PC-3 (cell line): ENCODE measurements at regions not wholly inside any gene's neighbourhood (a gene's known extent, or its start where the extent isn't known, plus 50 kb on each side); places are given as distances from the start of the nearest gene placed in this dataset.

Experiments used
- ATAC-seq: fragments of 200-7000 bp; cut with Tn5 transposase; 2 replicates; pipeline ENCODE4 v1.9.1; 2020; ENCODE audit warnings: mild to moderate bottlenecking, moderate library complexity
- BruUV-seq: library from RNA; stranded (reverse); fragments of 400-500 nt; replicated peaks from 2 replicates; lab custom pipeline; 2021; lab: Mats Ljungman, UMichigan
- CTCF ChIA-PET: fragments of 300-600 bp; sonication (Branson Sonifier 250); formaldehyde crosslinking; loops from one replicate; lab custom pipeline; 2022; ENCODE audit warnings: antibody characterized with exemption; lab: Charles Lee
- POLR2A ChIA-PET: fragments of 300-600 bp; sonication (Branson Sonifier 250); formaldehyde crosslinking; loops from one replicate; lab custom pipeline; 2022; ENCODE audit warnings: antibody characterized with exemption; ENCODE audit not compliant: unreplicated experiment; lab: Charles Lee
- DNase-seq: peaks from one replicate; pipeline ENCODE4 v3.0.0-alpha.2; 2015
- H2AFZ ChIP-seq: fragments of 300-600 bp; sonication (generic); 2 replicates; pipeline ENCODE4 v1.6.0; 2016; ENCODE audit warnings: antibody characterized with exemption, low read length
- H3F3A ChIP-seq: fragments of 300-600 bp; sonication (generic); one replicate; pipeline ENCODE4 v1.6.0; 2017; ENCODE audit warnings: antibody characterized with exemption, low read length, control low read depth, mild to moderate bottlenecking; ENCODE audit not compliant: unreplicated experiment
- H3K27ac ChIP-seq: fragments of 300-600 bp; sonication (generic); 2 replicates; pipeline ENCODE4 v1.5.1; 2016; ENCODE audit warnings: mild to moderate bottlenecking, low read length
- H3K27me3 ChIP-seq: fragments of 300-600 bp; sonication (generic); 2 replicates; pipeline ENCODE4 v1.6.1; 2016; ENCODE audit warnings: low read length, mixed read lengths
- H3K36me3 ChIP-seq: fragments of 300-600 bp; sonication (generic); 2 replicates; pipeline ENCODE4 v1.6.1; 2016; ENCODE audit warnings: low read depth, mixed run types, low read length, mixed read lengths
- H3K4me1 ChIP-seq: fragments of 300-600 bp; sonication (generic); 2 replicates; pipeline ENCODE4 v1.5.1; 2016; ENCODE audit warnings: low read length; ENCODE audit not compliant: insufficient read depth
- H3K4me2 ChIP-seq: fragments of 300-600 bp; sonication (generic); 2 replicates; pipeline ENCODE4 v1.6.0; 2016; ENCODE audit warnings: low read length
- H3K4me3 ChIP-seq: fragments of 300-600 bp; sonication (generic); 2 replicates; pipeline ENCODE4 v1.5.1; 2016; ENCODE audit warnings: mild to moderate bottlenecking, low read length, mixed read lengths
- H3K79me2 ChIP-seq: fragments of 300-600 bp; sonication (generic); 2 replicates; pipeline ENCODE4 v1.6.1; 2017; ENCODE audit warnings: low read length, mixed read lengths
- H3K9ac ChIP-seq: fragments of 300-600 bp; sonication (generic); 2 replicates; pipeline ENCODE4 v1.6.0; 2016; ENCODE audit warnings: mild to moderate bottlenecking, low read length
- H3K9me2 ChIP-seq: fragments of 300-600 bp; sonication (generic); replicated peaks from 2 replicates; pipeline ENCODE4 v1.6.1; 2016; ENCODE audit warnings: mixed run types, low read length, mixed read lengths
- H3K9me3 ChIP-seq: fragments of 300-600 bp; sonication (generic); 2 replicates; pipeline ENCODE4 v1.6.1; 2016; ENCODE audit warnings: low read length, mixed read lengths
- H4K20me1 ChIP-seq: fragments of 300-600 bp; sonication (generic); 2 replicates; pipeline ENCODE4 v1.6.1; 2016; ENCODE audit warnings: low read length, mixed read lengths
- CTCF ChIP-seq: fragments of 300-600 bp; sonication (generic); conservative IDR thresholded peaks from 2 replicates; pipeline ENCODE4 v1.5.1; 2017; ENCODE audit warnings: antibody characterized with exemption, low read depth, mild to moderate bottlenecking, low read length
- EZH2 ChIP-seq: fragments of 300-600 bp; sonication (generic); IDR thresholded peaks from one replicate; pipeline ENCODE4 v1.6.1; 2017; ENCODE audit warnings: antibody characterized with exemption, mild to moderate bottlenecking, low read length; ENCODE audit not compliant: unreplicated experiment
- EZH2phosphoT487 ChIP-seq: fragments of 300-600 bp; sonication (generic); IDR thresholded peaks from 2 replicates; pipeline ENCODE4 v1.6.1; 2018; ENCODE audit warnings: mild to moderate bottlenecking, antibody characterized with exemption, low read length, borderline replicate concordance
- intact Hi-C: fragments of 100-400 bp; cut with micrococcal nuclease; formaldehyde crosslinking; loops from 2 replicates; pipeline ENCODE4 v1.9.0; 2023

DNA sequence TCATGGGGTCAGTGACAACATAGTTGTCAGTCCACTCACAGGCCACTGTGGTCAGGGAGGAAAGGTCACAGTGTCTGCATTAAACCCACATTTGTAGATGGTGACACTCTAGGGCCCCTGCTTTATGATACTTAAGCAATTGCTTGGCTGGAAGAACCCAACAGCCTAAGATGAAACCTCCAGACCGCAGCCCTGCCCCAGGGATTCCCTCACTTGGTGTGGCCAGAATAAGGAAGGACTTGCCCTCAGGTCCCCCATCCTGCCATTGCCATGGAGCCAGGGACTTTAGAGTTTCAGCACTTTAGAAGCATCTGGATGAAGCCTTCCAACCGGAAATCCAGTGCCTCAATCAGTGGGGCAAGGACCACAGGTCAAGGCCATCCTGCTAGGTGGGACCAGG is 63.9 kb upstream of the LAPTM4A start:
- BruUV-seq, result no TSS peak
- H3K4me1 ChIP-seq, result peaks cover 10% of the 10 kb centered on the region
- no peaks in the 10 kb centered on the region for H4K20me1 ChIP-seq
- ChIA-PET CTCF (no interaction called here), POLR2A (interaction anchor here (0.6 kb wide), 1 partner anchor 419 kb away, joined by 6 read pairs; no protein-coding TSS in a partner anchor)
- TF ChIP-seq EZH2phosphoT487, result no peak
- no peak for TF ChIP-seq CTCF
- TF ChIP-seq EZH2, result no peak
- H3K4me3 ChIP-seq, result no peak overlapping the region
- H3K27ac ChIP-seq, result no peak overlapping the region
- ATAC-seq, result no peak
- no peak overlapping the region for H3K9ac ChIP-seq
- no peaks in the 10 kb centered on the region for H3K79me2 ChIP-seq
- no peaks in the 10 kb centered on the region for H3K27me3 ChIP-seq
- intact Hi-C loops, result no loop called here
- H3K36me3 ChIP-seq, result no peaks in the 10 kb centered on the region
- no peak overlapping the region for H3K4me2 ChIP-seq
- DNase-seq, result no peak
- no peak overlapping the region for H2AFZ ChIP-seq
- no peaks in the 10 kb centered on the region for H3K9me3 ChIP-seq
- no peaks in the 10 kb centered on the region for H3F3A ChIP-seq
- no peaks in the 10 kb centered on the region for H3K9me2 ChIP-seq

GRCh38 chr2:20113986-20114938 is 62.8 kb upstream of the LAPTM4A start:
- peaks cover 20% of the 10 kb centered on the region for H3K4me1 ChIP-seq
- no peaks in the 10 kb centered on the region for H3K9me3 ChIP-seq
- ChIA-PET CTCF (no interaction called here), POLR2A (no interaction called here)
- no peaks in the 10 kb centered on the region for H3F3A ChIP-seq
- H3K9ac ChIP-seq, result no peak overlapping the region
- H2AFZ ChIP-seq, result peak overlapping the region; percentile 29; the same call in 1 of the 2 replicates
- no peaks in the 10 kb centered on the region for H3K27me3 ChIP-seq
- TF ChIP-seq EZH2phosphoT487 (no peak), CTCF (no peak), EZH2 (no peak)
- H3K9me2 ChIP-seq, result no peaks in the 10 kb centered on the region
- H3K36me3 ChIP-seq, result no peaks in the 10 kb centered on the region
- ATAC-seq (peak; percentile 61), DNase-seq (peak; percentile 47)
- no peaks in the 10 kb centered on the region for H4K20me1 ChIP-seq
- no peak overlapping the region for H3K4me3 ChIP-seq
- intact Hi-C loops, result no loop called here
- no peaks in the 10 kb centered on the region for H3K79me2 ChIP-seq
- BruUV-seq, result no TSS peak
- H3K27ac ChIP-seq, result no peak overlapping the region
- no peak overlapping the region for H3K4me2 ChIP-seq
